Stimulated activated naive CD8-positive, alpha-beta T cell treated with anti-CD3 and anti-CD28 coated beads, Interleukin-15, Interleukin-2, amounts not matched to agents 100 ng/mL and 50 ng/mL, for 24 hours (primary cell): ENCODE measurements at regions not wholly inside any gene's neighbourhood (a gene's known extent, or its start where the extent isn't known, plus 50 kb on each side); places are given as distances from the start of the nearest gene placed in this dataset.

Experiments
- H3K27ac Mint-ChIP-seq: one replicate; pipeline ENCODE4 v1.8.0; 2021; ENCODE audit warnings: mild to moderate bottlenecking, mixed read lengths
- H3K27me3 Mint-ChIP-seq: one replicate; pipeline ENCODE4 v1.8.0; 2021; ENCODE audit warnings: mixed read lengths
- H3K36me3 Mint-ChIP-seq: one replicate; pipeline ENCODE4 v1.8.0; 2021; ENCODE audit warnings: low read depth, mixed read lengths
- H3K4me1 Mint-ChIP-seq: one replicate; pipeline ENCODE4 v1.8.0; 2021; ENCODE audit warnings: low read depth, mixed read lengths
- H3K4me3 Mint-ChIP-seq: one replicate; pipeline ENCODE4 v1.8.0; 2021; ENCODE audit warnings: mild to moderate bottlenecking, mixed read lengths
- H3K9me3 Mint-ChIP-seq: one replicate; pipeline ENCODE4 v1.8.0; 2021; ENCODE audit warnings: mixed read lengths

DNA sequence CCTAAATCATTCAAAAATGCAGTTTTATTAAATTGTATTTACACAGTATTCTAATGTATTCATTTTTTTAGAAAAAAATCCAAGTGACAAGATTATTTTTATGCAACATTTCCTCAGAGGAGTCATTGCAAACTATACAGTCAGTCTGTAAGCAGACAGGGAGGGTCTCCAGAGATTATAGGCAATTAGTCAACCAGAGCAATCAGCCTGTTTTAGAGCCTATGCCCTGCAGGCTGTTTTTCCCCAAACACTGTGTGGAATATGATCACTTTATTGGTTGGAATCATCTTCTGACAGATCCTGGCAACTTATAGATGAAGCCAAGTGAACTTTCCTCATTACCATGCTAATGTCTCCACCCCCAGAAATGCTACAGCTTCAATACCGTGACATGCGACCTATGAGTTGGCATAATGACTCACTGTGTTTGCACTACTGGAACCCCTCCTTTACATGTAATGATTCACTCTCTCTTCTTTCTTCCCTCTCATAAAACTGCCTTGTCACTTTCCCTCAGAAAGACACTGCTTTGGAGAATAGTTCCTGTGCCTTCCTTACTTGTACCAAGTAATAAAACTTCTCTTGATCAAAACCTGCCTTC, 577.7 kb upstream of the FTMT start:
- Mint-ChIP-seq H3K27ac (no peak overlapping the region), H3K27me3 (no peaks in the 10 kb centered on the region), H3K36me3 (no peaks in the 10 kb centered on the region), H3K4me1 (no peaks in the 10 kb centered on the region), H3K4me3 (no peak overlapping the region), H3K9me3 (peaks cover 4% of the 10 kb centered on the region)

DNA sequence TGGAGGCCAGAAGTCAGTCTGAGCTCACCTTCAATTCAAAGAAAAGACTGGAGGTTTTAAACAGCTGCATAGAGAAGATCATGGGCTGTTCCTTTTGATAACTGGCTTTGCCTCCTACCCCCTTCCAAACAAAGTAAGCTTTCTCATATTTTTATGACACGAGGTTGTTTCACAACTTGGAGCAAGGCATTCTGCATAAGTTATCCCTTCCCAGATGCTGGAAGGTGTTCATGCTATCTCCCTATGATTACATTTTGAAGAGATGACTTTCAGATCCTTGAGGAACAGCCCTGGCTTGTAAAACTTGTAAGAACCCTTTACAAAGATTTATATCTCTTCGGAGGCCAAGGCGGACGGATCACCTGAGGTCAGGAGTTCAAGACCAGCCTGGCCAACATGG, 571.9 kb upstream of the FTMT start:
- H3K9me3 Mint-ChIP-seq: peaks cover 17% of the 10 kb centered on the region
- no peaks in the 10 kb centered on the region for H3K4me1 Mint-ChIP-seq
- no peak overlapping the region for H3K27ac Mint-ChIP-seq
- H3K36me3 Mint-ChIP-seq: no peaks in the 10 kb centered on the region
- no peak overlapping the region for H3K4me3 Mint-ChIP-seq
- H3K27me3 Mint-ChIP-seq: no peaks in the 10 kb centered on the region

DNA sequence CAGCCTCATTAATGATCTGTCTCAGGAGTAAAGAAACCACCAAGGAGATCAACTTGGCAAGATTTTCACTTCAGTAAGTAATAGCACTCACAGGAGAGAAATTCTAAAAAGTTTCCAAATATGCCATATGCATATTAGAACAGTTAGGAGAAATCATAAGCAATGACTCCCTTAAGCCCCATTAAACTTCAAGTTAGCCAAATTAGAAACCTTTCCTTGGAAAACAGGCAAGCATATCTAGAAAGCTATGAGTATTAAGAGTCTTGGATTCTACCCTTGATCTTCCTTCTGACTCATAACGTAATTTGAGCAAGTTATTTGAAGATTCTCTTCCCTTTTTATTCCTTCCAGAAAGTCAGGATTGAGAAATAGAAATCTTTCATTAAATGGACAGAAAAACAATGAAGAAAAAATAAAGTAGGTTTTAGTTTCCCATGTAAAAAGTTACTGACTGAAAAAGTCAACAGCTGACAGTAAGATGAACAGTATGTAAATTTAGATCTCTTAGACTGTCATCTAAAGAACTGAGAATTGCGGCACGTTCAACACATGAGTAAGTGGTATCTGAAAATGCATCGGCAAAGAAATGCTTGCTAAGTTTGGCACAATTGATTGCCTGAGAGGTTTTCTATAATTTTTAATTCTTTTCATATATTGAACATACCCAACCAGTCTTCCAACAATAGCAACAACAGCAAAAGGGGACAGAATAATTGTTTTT, 565.7 kb upstream of the FTMT start:
- Mint-ChIP-seq H3K9me3 (peaks cover 16% of the 10 kb centered on the region), H3K27ac (no peak overlapping the region), H3K36me3 (no peaks in the 10 kb centered on the region), H3K27me3 (no peaks in the 10 kb centered on the region), H3K4me3 (no peak overlapping the region), H3K4me1 (no peaks in the 10 kb centered on the region)

DNA sequence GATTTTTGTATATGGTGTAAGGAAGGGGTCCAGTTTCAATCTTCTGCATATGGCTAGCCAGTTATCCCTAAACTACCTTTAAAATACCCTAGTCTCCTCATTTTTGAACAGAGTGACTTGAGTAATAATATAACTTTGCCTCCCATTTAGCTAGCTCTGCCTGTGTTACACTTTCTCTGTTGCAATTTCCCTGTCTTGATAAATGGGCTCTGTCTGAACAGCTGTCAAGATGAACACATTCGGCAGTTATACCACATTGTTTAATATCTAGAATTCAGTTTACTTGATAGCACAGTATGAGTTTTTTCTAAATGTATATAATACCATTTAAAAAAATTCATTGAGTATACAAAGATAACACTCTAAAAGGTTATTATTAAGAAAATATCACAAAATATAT, 562.9 kb upstream of the FTMT start:
- H3K27ac Mint-ChIP-seq: no peak overlapping the region
- no peaks in the 10 kb centered on the region for H3K27me3 Mint-ChIP-seq
- H3K4me1 Mint-ChIP-seq: no peaks in the 10 kb centered on the region
- H3K9me3 Mint-ChIP-seq: peaks cover 9% of the 10 kb centered on the region
- no peak overlapping the region for H3K4me3 Mint-ChIP-seq
- no peaks in the 10 kb centered on the region for H3K36me3 Mint-ChIP-seq

DNA sequence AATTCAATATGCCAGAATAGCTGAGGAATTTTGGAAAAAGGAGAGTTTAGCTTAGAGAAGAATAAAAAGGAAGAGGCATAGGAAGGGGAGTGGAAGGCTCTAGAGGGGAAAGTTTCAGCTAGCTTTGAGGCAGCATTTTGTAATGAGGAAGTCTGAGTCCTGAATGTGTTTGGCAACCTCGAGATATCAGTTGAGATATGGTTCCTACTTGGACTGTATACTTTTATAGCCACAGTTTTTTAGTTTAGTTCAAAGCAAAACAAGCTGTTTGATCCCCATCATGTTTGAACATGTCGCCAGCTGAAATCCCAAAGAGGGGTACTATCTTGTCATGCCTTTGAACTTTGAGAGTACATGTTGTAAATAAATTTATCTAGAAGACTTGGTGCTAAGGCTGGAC, 559.0 kb upstream of the FTMT start:
- Mint-ChIP-seq H3K36me3 (no peaks in the 10 kb centered on the region), H3K4me1 (no peaks in the 10 kb centered on the region), H3K4me3 (no peak overlapping the region), H3K27ac (no peak overlapping the region), H3K9me3 (peaks cover 6% of the 10 kb centered on the region), H3K27me3 (no peaks in the 10 kb centered on the region)

DNA sequence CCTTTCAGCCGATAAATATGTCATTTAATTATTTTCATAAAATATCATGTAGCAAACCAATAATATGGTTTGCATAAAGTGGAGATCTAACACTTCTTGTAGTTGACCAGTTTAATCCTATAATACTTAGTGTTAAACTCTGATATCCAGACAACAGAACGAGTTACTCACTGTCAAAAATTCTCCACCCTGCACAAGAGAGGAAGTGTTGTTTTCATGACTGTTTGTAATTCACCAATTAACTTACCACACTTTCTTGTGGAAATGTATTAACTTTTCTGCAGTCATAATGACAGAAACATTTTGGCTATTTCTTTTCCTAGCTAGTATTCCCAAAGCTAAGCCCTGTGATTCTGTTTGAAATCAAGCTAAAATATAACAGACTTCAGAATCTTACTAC, 555.3 kb upstream of the FTMT start:
- no peak overlapping the region for H3K27ac Mint-ChIP-seq
- H3K4me1 Mint-ChIP-seq: no peaks in the 10 kb centered on the region
- no peaks in the 10 kb centered on the region for H3K36me3 Mint-ChIP-seq
- H3K9me3 Mint-ChIP-seq: no peaks in the 10 kb centered on the region
- no peaks in the 10 kb centered on the region for H3K27me3 Mint-ChIP-seq
- H3K4me3 Mint-ChIP-seq: no peak overlapping the region

DNA sequence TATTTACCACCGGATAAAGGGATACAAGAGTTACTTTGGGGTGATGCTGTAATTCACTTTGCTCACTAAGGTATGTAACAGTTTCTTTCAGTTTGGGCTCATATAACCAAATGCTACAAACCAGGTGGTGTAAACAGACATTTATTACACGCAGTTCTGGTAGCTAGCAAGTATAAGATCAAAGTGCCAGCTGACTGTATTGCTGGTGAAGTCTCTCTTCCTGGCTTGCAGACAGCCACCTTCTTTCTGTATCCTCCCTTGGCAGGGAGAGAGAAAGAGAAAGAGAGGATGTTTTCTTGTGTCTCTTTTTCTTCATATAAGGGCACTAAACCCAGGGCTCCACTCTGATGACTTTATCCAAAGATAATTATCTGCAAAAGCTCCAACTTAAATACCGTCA, 552.5 kb upstream of the FTMT start:
- Mint-ChIP-seq H3K4me1 (no peaks in the 10 kb centered on the region), H3K4me3 (no peak overlapping the region), H3K9me3 (no peaks in the 10 kb centered on the region), H3K36me3 (no peaks in the 10 kb centered on the region), H3K27ac (no peak overlapping the region), H3K27me3 (no peaks in the 10 kb centered on the region)

DNA sequence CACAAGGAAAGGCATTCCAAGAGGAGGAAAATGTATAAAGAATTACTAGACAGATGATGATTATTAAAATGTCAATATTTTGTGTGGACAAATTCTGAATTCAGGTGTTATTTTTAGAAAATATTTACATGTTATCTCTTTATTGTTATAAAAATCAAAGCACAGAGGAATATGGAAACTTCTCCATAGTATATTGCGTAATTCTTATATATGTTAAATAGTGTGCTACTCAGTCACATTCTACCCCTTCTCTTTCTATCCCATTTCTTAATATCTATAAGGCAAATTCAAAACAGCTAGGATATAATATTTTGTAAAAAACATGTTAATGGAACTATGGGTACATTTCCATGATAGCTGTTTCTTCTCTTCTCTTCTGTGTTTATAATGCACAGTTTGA, 546.8 kb upstream of the FTMT start:
- H3K27ac Mint-ChIP-seq: no peak overlapping the region

DNA sequence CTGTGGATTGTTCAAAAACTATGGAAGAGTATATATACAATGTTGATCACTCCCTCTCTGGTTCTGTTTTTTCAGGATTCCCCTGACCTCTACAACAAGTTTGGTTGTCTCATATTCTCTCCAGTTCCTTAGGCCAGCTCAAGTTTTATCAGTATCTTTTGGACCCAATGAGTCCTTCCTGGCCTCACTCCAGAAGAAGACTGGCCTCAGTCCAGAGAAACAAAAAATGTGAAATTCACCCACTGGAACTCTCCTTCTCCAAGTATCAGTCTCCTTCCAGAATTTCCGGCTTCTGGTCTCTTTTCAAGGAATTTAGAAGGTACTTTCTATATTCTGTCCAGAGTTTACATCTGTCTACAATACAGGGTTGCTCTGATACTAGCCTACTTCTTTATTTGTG, 537.8 kb upstream of the FTMT start:
- H3K4me3 Mint-ChIP-seq: no peak overlapping the region

More for the DNA sequence above, 546.8 kb upstream of the FTMT start:
- Mint-ChIP-seq H3K4me3 (no peak overlapping the region), H3K27me3 (no peaks in the 10 kb centered on the region), H3K4me1 (no peaks in the 10 kb centered on the region), H3K36me3 (no peaks in the 10 kb centered on the region), H3K9me3 (no peaks in the 10 kb centered on the region)

DNA sequence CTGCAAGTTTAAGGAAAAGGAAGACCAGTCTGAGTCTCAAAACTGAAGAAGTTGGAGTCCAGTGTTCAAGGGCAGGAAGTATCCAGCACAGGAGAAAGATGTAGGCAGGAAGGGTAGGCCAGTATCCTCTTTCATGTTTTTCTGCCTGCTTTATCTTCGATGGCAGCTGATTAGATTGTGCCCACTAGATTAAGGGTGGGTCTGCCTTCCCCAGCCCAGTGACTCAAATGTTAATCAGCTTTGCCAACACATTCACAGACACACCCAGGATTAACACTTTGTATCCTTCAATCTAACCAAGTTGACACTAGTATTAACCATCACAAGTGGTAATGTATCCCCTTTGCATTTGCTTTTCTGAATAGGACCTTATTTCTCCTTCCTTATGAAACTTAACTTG, 535.9 kb upstream of the FTMT start:
- no peaks in the 10 kb centered on the region for H3K36me3 Mint-ChIP-seq
- H3K4me1 Mint-ChIP-seq: no peaks in the 10 kb centered on the region
- H3K27me3 Mint-ChIP-seq: no peaks in the 10 kb centered on the region
- no peak overlapping the region for H3K4me3 Mint-ChIP-seq
- H3K9me3 Mint-ChIP-seq: peaks cover 30% of the 10 kb centered on the region
- H3K27ac Mint-ChIP-seq: no peak overlapping the region

More for the DNA sequence above, 537.8 kb upstream of the FTMT start:
- Mint-ChIP-seq H3K9me3 (peaks cover 22% of the 10 kb centered on the region), H3K4me1 (no peaks in the 10 kb centered on the region), H3K27ac (no peak overlapping the region), H3K27me3 (no peaks in the 10 kb centered on the region), H3K36me3 (no peaks in the 10 kb centered on the region)

DNA sequence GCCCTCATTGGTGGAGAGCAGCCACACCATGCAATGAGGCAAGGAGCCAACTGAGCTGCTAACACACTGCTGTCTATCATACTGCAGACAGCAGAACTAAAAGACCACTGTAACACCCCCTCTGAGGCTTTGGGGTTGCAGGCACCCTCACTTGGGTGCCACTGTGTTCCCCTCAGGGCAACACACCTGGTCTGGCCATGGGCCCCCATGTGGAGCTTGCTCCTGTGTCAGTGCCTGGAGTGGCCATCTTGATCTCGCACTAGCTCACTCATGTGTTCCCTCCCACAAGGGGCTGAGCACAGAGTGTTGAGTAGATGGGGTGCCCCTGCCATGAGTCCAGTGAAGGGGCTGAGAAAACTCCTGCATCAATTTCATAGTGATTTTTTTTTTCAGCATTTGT, 532.4 kb upstream of the FTMT start:
- Mint-ChIP-seq H3K36me3 (no peaks in the 10 kb centered on the region), H3K9me3 (peaks cover 25% of the 10 kb centered on the region), H3K4me1 (no peaks in the 10 kb centered on the region), H3K27ac (no peak overlapping the region), H3K4me3 (no peak overlapping the region), H3K27me3 (no peaks in the 10 kb centered on the region)

DNA sequence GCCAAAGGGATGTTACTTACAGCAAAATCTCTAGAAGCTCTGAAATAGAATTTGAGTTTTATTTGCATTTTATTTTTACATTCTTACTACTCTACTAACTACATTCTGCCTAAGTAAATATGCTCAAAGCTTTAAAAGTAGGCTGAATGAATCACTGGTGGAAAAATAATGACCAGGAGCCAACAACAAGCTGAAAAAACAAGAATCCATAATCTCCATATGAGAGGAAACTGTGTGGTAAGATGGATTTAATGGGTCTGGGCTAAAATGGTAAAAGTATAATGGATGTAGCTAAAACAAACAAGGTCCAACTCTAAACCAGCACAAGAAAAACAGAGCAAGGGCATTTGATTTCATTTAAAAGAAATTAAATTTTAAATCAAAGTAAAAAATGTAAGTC, 525.8 kb upstream of the FTMT start:
- H3K27me3 Mint-ChIP-seq: no peaks in the 10 kb centered on the region
- H3K36me3 Mint-ChIP-seq: no peaks in the 10 kb centered on the region
- no peak overlapping the region for H3K4me3 Mint-ChIP-seq
- no peak overlapping the region for H3K27ac Mint-ChIP-seq
- H3K9me3 Mint-ChIP-seq: no peaks in the 10 kb centered on the region
- no peaks in the 10 kb centered on the region for H3K4me1 Mint-ChIP-seq

DNA sequence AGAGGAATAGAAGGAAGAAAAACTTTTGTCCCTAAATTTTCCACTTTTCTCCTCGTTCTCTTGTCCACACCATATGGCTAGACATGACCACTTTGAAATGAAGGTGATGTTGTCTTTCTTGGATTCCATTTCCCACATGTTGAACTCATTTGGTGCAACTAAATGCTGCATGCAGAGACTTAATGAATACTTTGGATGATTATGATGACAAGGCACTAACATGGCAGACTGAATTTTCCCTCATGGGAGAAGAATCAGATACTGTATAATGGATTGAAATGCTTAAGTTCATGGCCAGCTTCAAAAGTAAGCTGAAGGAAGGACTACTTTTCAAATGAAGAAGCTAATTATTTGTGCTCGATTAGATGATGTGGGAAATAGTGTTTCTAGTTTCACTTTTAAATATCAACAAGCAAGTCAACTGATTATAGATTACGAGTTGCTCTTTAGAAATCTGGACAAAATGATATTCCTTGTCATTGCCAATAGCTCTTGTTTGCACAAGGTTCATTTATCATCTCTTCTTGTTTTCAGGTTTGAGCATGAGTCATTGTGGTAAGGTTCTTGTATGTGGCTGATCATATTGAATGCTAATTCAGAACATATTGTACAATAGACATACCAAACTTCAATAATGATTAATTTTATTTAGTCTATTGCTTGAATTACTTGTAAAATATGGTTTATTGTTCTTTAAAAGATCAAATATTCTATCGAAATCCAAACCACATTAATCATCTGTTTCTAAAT, 501.3 kb upstream of the FTMT start:
- Mint-ChIP-seq H3K4me1 (no peaks in the 10 kb centered on the region), H3K36me3 (no peaks in the 10 kb centered on the region), H3K27ac (no peak overlapping the region), H3K9me3 (peaks cover 4% of the 10 kb centered on the region), H3K27me3 (no peaks in the 10 kb centered on the region), H3K4me3 (no peak overlapping the region)

DNA sequence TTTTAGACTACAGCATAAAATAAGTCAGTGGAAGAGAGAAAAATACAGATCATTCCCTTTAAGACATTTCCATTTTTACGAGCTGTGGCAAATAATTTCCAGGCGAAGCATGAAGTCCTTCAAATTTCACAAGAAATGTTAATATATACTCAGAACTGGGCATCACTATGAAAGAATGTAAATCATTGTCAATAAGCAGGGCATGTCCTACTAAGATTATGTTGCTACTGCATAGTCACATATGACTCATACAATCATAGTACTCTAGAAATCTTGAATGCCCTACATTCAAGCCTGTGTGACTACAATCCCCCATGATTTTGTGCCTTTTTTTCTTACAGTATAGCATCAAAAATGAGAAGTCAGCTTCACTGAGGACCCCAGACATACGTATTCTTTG, 485.2 kb upstream of the FTMT start:
- Mint-ChIP-seq H3K27ac (no peak overlapping the region), H3K27me3 (no peaks in the 10 kb centered on the region), H3K9me3 (peaks cover 11% of the 10 kb centered on the region), H3K4me3 (no peak overlapping the region), H3K36me3 (no peaks in the 10 kb centered on the region), H3K4me1 (no peaks in the 10 kb centered on the region)

DNA sequence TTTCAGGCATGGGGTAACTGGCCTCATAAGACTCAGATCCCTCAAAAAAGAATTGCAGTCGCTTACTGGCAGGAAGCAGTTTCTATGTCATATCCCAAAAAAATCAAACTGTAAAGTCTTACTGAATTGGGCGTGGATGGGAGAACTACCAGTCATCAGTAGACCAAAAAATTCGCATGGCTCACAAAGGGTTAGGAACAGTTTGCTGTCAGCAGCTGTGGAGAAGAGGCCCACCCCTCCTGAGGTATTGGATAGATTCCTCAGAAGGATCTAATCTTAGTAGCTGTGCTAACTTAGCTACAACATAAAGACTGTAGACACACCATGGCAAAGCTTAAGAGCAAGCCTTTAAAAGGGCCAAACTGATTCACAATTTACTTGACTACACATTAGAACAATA, 478.3 kb upstream of the FTMT start:
- no peak overlapping the region for H3K4me3 Mint-ChIP-seq
- H3K27me3 Mint-ChIP-seq: no peaks in the 10 kb centered on the region
- H3K4me1 Mint-ChIP-seq: no peaks in the 10 kb centered on the region
- H3K9me3 Mint-ChIP-seq: no peaks in the 10 kb centered on the region
- H3K27ac Mint-ChIP-seq: no peak overlapping the region
- no peaks in the 10 kb centered on the region for H3K36me3 Mint-ChIP-seq
